ENCODE measurements at regions not wholly inside any gene's neighbourhood (a gene's known extent, or its start where the extent isn't known, plus 50 kb on each side); places are given as distances from the start of the nearest gene placed in this dataset.

- DNase-seq (ENCODE audit: low read depth), result no peak
- H3K4me3 ChIP-seq (ENCODE audit: low read depth, low read length), result no peak overlapping the region
- no peak for TF ChIP-seq CTCF (conservative IDR thresholded peaks at IDR 0.05; ENCODE audit: low read depth, low read length)
These were observed 136.1 kb downstream of the EHF start for GRCh38 chr11:34757026-34757451.

- no peak for TF ChIP-seq CTCF (conservative IDR thresholded peaks at IDR 0.05; ENCODE audit: low read depth, low read length)
- H3K4me3 ChIP-seq (ENCODE audit: low read depth, low read length), result no peak overlapping the region
- DNase-seq (ENCODE audit: low read depth), result no peak
These were observed 135.7 kb downstream of the EHF start for GRCh38 chr11:34756591-34756990.

DNA sequence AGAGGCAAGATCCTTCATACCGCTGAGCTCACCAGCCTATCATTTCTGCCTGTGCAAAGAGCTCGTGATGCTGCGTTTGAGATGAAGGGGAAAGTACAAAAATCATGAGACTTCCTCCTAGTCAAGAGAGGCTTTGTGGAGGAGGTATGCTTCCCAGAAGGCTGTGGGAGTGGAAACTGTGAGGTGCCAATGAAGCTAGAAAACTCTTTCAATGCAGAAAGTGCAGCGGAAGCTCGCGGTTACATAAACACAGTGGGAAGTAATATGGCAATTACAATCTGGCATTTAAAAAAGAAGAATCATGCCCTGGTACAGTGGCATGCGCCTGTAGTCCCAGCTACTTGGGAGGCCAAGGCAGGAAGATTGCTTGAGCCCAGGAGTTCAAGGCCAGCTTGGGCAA is 134.8 kb downstream of the EHF start:
- TF ChIP-seq CTCF (conservative IDR thresholded peaks at IDR 0.05; ENCODE audit: low read depth, low read length), result no peak
- no peak overlapping the region for H3K4me3 ChIP-seq (ENCODE audit: low read depth, low read length)
- no peak for DNase-seq (ENCODE audit: low read depth)

DNA sequence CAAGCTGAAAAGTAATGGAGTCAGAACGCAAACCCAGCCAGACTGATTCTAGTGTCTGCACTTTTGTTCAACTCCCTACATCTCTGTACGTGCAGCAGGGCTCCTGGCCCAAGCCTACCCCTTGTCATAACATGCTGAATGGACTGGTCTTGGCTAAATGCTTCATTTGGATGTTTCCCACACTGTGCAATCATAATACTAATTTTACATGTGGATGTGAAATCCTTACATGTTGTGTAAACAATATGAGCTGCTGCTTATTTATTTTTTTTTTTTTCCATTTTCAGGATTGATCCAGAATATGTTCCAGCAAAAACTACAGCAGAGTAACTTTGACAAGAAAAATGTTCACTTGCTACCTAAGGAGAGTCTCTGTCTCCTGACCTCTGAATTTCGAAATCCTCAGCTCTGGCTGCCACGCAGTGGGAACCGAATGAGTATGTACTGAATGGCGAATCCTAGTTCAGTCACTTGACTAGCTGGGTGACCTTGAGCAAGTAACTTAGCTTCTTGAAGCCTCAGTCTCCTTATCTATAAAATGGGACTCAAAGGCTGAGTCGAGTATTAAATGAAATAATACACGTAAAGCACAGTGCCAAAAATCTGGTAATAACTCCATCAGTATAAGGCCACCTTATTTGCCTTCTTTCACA is 133.4 kb downstream of the EHF start:
- no peak overlapping the region for H3K4me3 ChIP-seq (ENCODE audit: low read depth, low read length)
- TF ChIP-seq CTCF (conservative IDR thresholded peaks at IDR 0.05; ENCODE audit: low read depth, low read length), result no peak
- no peak for DNase-seq (ENCODE audit: low read depth)

GRCh38 chr11:34750692-34751405 is 130.0 kb downstream of the EHF start:
- TF ChIP-seq CTCF (conservative IDR thresholded peaks at IDR 0.05; ENCODE audit: low read depth, low read length), result no peak
- no peak overlapping the region for H3K4me3 ChIP-seq (ENCODE audit: low read depth, low read length)
- DNase-seq (ENCODE audit: low read depth), result no peak

- no peak overlapping the region for H3K4me3 ChIP-seq (ENCODE audit: low read depth, low read length)
- peak; percentile 23 for DNase-seq (ENCODE audit: low read depth)
- TF ChIP-seq CTCF (conservative IDR thresholded peaks at IDR 0.05; ENCODE audit: low read depth, low read length), result no peak
These were observed 129.1 kb downstream of the EHF start for GRCh38 chr11:34749666-34750659.
